ENCODE measurements at regions not wholly inside any gene's neighbourhood (a gene's known extent, or its start where the extent isn't known, plus 50 kb on each side); places are given as distances from the start of the nearest gene placed in this dataset.

GRCh38 chr3:115398506-115398905, 224.8 kb upstream of the GAP43 start:
- no peak overlapping the region for H3K4me3 ChIP-seq

GRCh38 chr3:115399750-115400149, 223.6 kb upstream of the GAP43 start:
- H3K36me3 ChIP-seq = no peaks in the 10 kb centered on the region
- no peak overlapping the region for H3K4me3 ChIP-seq
- H3K9me3 ChIP-seq (ENCODE audit: low read depth) = no peaks in the 10 kb centered on the region
- no peak overlapping the region for H3K27ac ChIP-seq
- DNase-seq (ENCODE audit: low read depth in 1 of 2, low spot score in 1 of 2) = no peak
- no peak for TF ChIP-seq CTCF (IDR thresholded peaks at IDR 0.05; ENCODE audit: low read depth, low read length)
- no peaks in the 10 kb centered on the region for H3K27me3 ChIP-seq
- no peaks in the 10 kb centered on the region for H3K4me1 ChIP-seq (ENCODE audit: low read depth)

More at GRCh38 chr3:115398506-115398905, 224.8 kb upstream of the GAP43 start:
- DNase-seq (ENCODE audit: low read depth in 1 of 2, low spot score in 1 of 2) = no peak
- H3K27ac ChIP-seq = no peak overlapping the region
- H3K36me3 ChIP-seq = no peaks in the 10 kb centered on the region
- TF ChIP-seq CTCF (IDR thresholded peaks at IDR 0.05; ENCODE audit: low read depth, low read length) = no peak
- H3K9me3 ChIP-seq (ENCODE audit: low read depth) = no peaks in the 10 kb centered on the region
- H3K4me1 ChIP-seq (ENCODE audit: low read depth) = no peaks in the 10 kb centered on the region
- no peaks in the 10 kb centered on the region for H3K27me3 ChIP-seq

- H3K27ac ChIP-seq = no peak overlapping the region
Measured at GRCh38 chr3:115401298-115401697, 222.0 kb upstream of the GAP43 start.

GRCh38 chr3:115401851-115402501, 221.3 kb upstream of the GAP43 start:
- no peaks in the 10 kb centered on the region for H3K27me3 ChIP-seq
- TF ChIP-seq CTCF (IDR thresholded peaks at IDR 0.05; ENCODE audit: low read depth, low read length) = no peak
- H3K9me3 ChIP-seq (ENCODE audit: low read depth) = no peaks in the 10 kb centered on the region
- H3K36me3 ChIP-seq = no peaks in the 10 kb centered on the region
- peak in 1 of 2 donors; percentile 76 for DNase-seq (ENCODE audit: low read depth in 1 of 2, low spot score in 1 of 2)
- H3K27ac ChIP-seq = no peak overlapping the region
- H3K4me1 ChIP-seq (ENCODE audit: low read depth) = no peaks in the 10 kb centered on the region
- H3K4me3 ChIP-seq = no peak overlapping the region

More at GRCh38 chr3:115401298-115401697, 222.0 kb upstream of the GAP43 start:
- Histone ChIP-seq H3K9me3 (ENCODE audit: low read depth) (no peaks in the 10 kb centered on the region), H3K36me3 (no peaks in the 10 kb centered on the region), H3K27me3 (no peaks in the 10 kb centered on the region), H3K4me3 (no peak overlapping the region), H3K4me1 (ENCODE audit: low read depth) (no peaks in the 10 kb centered on the region)
- DNase-seq (ENCODE audit: low read depth in 1 of 2, low spot score in 1 of 2) = peak in 1 of 2 donors; percentile 91
- TF ChIP-seq CTCF (IDR thresholded peaks at IDR 0.05; ENCODE audit: low read depth, low read length) = no peak

GRCh38 chr3:115402651-115403050, 220.7 kb upstream of the GAP43 start:
- no peaks in the 10 kb centered on the region for H3K27me3 ChIP-seq
- no peak for TF ChIP-seq CTCF (IDR thresholded peaks at IDR 0.05; ENCODE audit: low read depth, low read length)
- H3K27ac ChIP-seq = no peak overlapping the region
- no peaks in the 10 kb centered on the region for H3K4me1 ChIP-seq (ENCODE audit: low read depth)
- H3K9me3 ChIP-seq (ENCODE audit: low read depth) = no peaks in the 10 kb centered on the region
- DNase-seq (ENCODE audit: low read depth in 1 of 2, low spot score in 1 of 2) = no peak
- H3K36me3 ChIP-seq = no peaks in the 10 kb centered on the region
- H3K4me3 ChIP-seq = no peak overlapping the region

Measured in cardiac muscle cell (in vitro differentiated cells and primary cell).